Type B pancreatic cell (in vitro differentiated cells): ENCODE measurements at regions not wholly inside any gene's neighbourhood (a gene's known extent, or its start where the extent isn't known, plus 50 kb on each side); places are given as distances from the start of the nearest gene placed in this dataset.

ENCODE experiments used
- DNase-seq: peaks from one replicate; pipeline ENCODE4 v3.0.0; 2021; ENCODE audit warnings: mixed read lengths; ENCODE audit not compliant: unreplicated experiment; ENCODE audit errors: extremely low spot score
- H3K27ac Mint-ChIP-seq: 2 replicates; pipeline ENCODE4 v1.8.0; 2021; ENCODE audit warnings: mild to moderate bottlenecking, mixed read lengths
- H3K27me3 Mint-ChIP-seq: 2 replicates; pipeline ENCODE4 v1.8.0; 2021; ENCODE audit warnings: mixed read lengths
- H3K36me3 Mint-ChIP-seq: 2 replicates; pipeline ENCODE4 v1.8.0; 2021; ENCODE audit warnings: mixed read lengths
- H3K4me1 Mint-ChIP-seq: one replicate; pipeline ENCODE4 v1.8.0; 2021; ENCODE audit warnings: mixed read lengths; ENCODE audit not compliant: unreplicated experiment
- H3K4me3 Mint-ChIP-seq: 2 replicates; pipeline ENCODE4 v1.8.0; 2021; ENCODE audit warnings: mild to moderate bottlenecking, mixed read lengths
- H3K9me3 Mint-ChIP-seq: 2 replicates; pipeline ENCODE4 v1.8.0; 2021; ENCODE audit warnings: mixed read lengths
- CTCF ChIP-seq: fragments of 200-600 bp; sonication (generic); conservative IDR thresholded peaks from 2 replicates; pipeline ENCODE4 v1.5.0; 2021; ENCODE audit warnings: antibody characterized with exemption, mild to moderate bottlenecking

GRCh38 chr10:10533437-10533836 lies 484.2 kb upstream of the CELF2 start:
- no peak for DNase-seq
- H3K36me3 Mint-ChIP-seq, result no peaks in the 10 kb centered on the region
- peaks cover 9% of the 10 kb centered on the region for H3K27me3 Mint-ChIP-seq

GRCh38 chr10:10538326-10538725 lies 479.3 kb upstream of the CELF2 start:
- Mint-ChIP-seq H3K4me3 (no peak overlapping the region), H3K4me1 (peaks cover 10% of the 10 kb centered on the region), H3K9me3 (peaks cover 8% of the 10 kb centered on the region), H3K27me3 (peaks cover 14% of the 10 kb centered on the region), H3K36me3 (no peaks in the 10 kb centered on the region), H3K27ac (no peak overlapping the region)
- no peak for DNase-seq
- no peak for TF ChIP-seq CTCF

More at GRCh38 chr10:10533437-10533836, 484.2 kb upstream of the CELF2 start:
- H3K4me3 Mint-ChIP-seq, result no peak overlapping the region
- no peak for TF ChIP-seq CTCF
- peaks cover 8% of the 10 kb centered on the region for H3K9me3 Mint-ChIP-seq
- H3K4me1 Mint-ChIP-seq, result peaks cover 10% of the 10 kb centered on the region
- no peak overlapping the region for H3K27ac Mint-ChIP-seq

GRCh38 chr10:10540398-10540797 lies 477.3 kb upstream of the CELF2 start:
- Mint-ChIP-seq H3K4me1 (peaks cover 6% of the 10 kb centered on the region), H3K27me3 (peaks cover 14% of the 10 kb centered on the region), H3K36me3 (no peaks in the 10 kb centered on the region), H3K27ac (no peak overlapping the region), H3K4me3 (no peak overlapping the region), H3K9me3 (peaks cover 8% of the 10 kb centered on the region)
- no peak for TF ChIP-seq CTCF
- DNase-seq, result no peak

- no peak for TF ChIP-seq CTCF
- Mint-ChIP-seq H3K4me3 (no peak overlapping the region), H3K27me3 (peaks cover 6% of the 10 kb centered on the region), H3K36me3 (no peaks in the 10 kb centered on the region), H3K27ac (no peak overlapping the region), H3K4me1 (peaks cover 5% of the 10 kb centered on the region), H3K9me3 (no peaks in the 10 kb centered on the region)
- no peak for DNase-seq
Observed at GRCh38 chr10:10542477-10542876, 475.2 kb upstream of the CELF2 start.

GRCh38 chr10:10544890-10545289 lies 472.8 kb upstream of the CELF2 start:
- Mint-ChIP-seq H3K36me3 (no peaks in the 10 kb centered on the region), H3K4me3 (no peak overlapping the region), H3K4me1 (peaks cover 5% of the 10 kb centered on the region), H3K9me3 (no peaks in the 10 kb centered on the region), H3K27ac (no peak overlapping the region), H3K27me3 (peaks cover 3% of the 10 kb centered on the region)
- no peak for DNase-seq
- TF ChIP-seq CTCF, result no peak

- no peak overlapping the region for H3K27ac Mint-ChIP-seq
- H3K4me3 Mint-ChIP-seq, result no peak overlapping the region
- H3K36me3 Mint-ChIP-seq, result no peaks in the 10 kb centered on the region
- peaks cover 3% of the 10 kb centered on the region for H3K27me3 Mint-ChIP-seq
- no peak for TF ChIP-seq CTCF
- DNase-seq, result no peak
- no peaks in the 10 kb centered on the region for H3K9me3 Mint-ChIP-seq
- H3K4me1 Mint-ChIP-seq, result peaks cover 5% of the 10 kb centered on the region
Observed at GRCh38 chr10:10545771-10546170, 471.9 kb upstream of the CELF2 start.
